Suppressor macrophage treated with lipopolysaccharide for 1 hour (primary cell): ENCODE measurements at regions not wholly inside any gene's neighbourhood (a gene's known extent, or its start where the extent isn't known, plus 50 kb on each side); places are given as distances from the start of the nearest gene placed in this dataset.
A peak's percentile ranks its signal among the peaks of the same experiment; 100 is the strongest.

Experiments used
- DNase-seq, 3 donors: peaks; one replicate each; pipeline ENCODE4 v3.0.0-alpha.2; 2020 to 2022

DNA sequence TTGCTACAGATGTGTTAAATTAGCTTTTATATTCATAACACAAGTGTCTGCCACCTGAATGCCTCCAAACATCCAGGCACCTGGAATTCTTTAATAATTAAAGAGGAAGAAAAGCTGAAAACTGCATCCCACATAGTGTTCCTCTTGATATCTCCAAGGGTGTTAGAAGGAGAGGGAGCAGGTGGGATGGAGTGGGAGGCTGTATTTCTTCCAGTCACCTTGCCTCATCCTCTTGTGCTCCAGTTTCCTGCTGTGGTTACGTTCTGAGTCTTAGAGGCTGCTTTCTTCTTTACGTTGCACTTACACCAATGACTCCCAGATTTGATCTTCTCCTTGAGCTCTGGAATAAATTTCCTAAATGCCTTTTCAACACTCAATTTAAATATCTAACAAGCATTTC is 230.3 kb upstream of the LYPLAL1 start:
- no peak for DNase-seq

DNA sequence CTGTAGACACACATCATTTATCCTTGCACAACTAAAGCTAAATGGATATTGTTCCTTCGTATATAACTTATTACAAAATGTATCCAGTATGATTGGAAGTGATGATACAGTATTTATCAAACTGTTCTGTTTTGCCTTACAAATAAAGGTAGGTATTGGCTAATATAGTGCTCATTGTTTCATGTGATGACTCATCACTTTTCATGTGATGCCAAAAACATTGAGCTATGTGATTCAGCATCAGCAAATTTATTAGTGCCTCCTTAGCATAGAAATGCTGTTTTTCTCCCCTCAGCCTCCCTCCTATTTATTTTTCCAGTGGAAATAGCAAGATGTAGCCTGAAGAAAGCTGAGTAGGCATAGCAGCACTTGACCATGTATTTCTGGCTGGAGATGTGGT is 228.6 kb upstream of the LYPLAL1 start:
- DNase-seq: no peak

DNA sequence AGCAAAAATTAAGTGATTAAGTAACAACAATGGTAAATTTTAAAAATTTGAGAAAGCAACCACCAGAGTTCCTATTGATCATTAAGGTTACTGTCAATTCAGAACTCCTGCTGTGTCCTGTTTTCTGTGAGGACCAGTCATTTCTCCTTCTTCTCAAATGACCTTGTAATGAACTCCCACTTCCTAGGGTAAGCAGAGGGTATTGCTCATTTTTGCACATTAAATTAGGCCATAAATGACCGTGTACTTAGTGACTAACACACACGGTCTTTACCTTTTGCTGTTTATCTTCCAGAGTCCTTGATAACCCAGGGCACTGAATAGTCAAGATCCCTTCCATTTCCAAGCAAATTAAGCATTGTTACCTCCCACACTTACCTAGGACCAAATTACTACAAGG is 227.5 kb upstream of the LYPLAL1 start:
- DNase-seq: no peak

DNA sequence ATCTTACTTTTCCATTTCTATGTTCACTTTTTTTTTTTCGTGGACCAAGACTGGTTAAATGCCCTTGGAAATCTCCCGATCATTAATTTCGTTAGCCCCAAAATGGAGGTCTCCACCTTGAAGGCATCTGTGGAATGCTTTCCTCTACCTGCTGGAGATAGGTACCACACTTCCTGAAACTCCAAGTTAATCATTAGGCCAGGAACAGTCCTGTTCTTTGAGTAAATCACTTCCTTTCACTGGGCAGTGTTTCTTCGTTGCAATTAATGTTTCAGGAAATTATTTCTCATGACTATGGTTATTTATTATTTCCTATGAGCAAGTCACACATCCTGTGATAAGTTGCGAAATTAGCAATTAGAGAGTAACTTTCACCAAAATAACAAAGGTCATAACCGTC is 225.2 kb upstream of the LYPLAL1 start:
- DNase-seq: no peak

DNA sequence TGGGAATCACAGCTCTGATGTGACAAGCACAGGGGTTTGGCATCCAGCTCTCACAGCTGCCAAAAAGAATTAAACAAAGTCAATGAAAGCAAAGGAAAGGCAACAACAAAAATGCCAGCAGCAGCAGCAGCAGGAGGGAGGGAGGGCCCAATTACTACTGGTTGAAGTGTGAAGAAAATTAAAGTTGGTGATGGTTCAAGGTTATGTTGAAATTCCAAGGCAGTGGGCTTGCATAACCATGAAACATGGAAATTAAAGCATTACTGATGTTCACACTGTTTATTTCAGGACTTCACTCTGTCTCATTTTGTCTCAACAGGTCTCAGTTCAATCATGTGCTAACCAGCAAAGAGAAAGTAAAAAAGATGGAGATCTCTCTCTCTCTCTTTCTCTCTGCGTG is 220.3 kb upstream of the LYPLAL1 start:
- DNase-seq: no peak

DNA sequence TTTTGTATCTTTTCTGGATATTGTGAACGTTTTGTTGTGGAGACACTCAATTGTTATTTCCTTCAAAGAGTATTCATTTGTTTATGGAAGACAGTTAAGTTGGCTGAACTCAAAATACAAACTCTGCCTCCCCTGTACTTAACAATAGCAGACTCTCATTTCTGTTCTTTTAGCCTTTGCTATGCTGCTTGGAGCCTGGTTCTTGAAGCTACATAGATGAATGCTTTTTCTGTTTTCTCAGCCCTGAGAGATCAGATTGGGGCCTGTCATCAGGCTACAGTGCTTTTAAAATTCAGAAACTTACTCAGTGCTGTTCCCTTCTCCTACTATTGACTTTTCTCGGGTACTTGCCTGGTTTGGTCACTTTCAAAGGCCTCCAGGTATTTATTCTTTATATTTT is 215.7 kb upstream of the LYPLAL1 start:
- no peak for DNase-seq

DNA sequence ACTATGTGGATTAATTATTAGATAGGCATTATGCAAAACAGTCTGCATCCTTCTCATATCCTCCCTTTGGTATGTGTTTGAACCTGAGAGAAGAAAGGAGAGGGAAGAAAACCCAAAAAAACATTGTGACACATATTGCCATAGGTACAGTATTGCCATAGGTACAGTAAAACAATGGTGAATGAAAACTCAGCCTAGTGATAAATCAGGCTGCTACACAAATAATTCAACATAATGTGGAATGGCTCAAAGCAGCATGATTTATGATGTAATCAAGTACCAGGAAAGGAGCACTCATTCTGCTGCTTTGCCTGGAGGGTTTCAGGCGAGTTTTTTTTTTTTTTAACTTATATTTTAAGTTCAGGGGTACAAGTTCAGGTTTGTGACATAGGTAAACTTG is 213.9 kb upstream of the LYPLAL1 start:
- no peak for DNase-seq

DNA sequence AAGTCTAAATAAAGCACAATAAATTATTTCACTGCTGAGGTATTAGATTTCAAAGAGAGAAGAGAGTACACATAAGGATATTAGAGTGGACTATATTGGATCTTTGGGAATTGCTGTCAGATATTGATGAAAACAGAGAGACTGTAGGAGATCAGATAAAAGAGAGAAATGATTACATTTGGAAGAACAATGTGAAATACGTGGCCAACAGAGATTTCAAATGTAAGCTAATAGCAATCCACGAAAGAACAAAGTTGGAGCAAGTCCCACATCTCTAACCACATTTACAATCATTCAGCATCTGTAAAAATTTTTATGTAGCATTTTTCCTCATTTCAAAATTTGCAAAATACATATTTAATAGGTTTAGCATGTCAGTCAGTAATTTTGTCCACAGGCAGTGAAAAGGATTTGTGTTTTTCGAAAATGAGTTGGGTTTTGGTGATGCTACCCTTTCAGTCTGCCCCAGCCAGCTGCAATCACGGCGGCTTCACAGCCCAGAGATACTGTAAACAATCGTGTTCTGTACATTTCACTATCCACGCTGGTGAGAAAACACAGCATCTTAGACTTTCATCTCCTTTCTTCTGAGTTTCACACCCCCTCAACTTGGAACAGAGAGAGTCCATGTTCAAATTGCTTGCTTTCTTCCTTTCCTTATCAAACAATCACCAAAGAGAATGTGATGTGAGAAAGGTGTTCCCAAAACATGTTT is 209.1 kb upstream of the LYPLAL1 start:
- DNase-seq: no peak

DNA sequence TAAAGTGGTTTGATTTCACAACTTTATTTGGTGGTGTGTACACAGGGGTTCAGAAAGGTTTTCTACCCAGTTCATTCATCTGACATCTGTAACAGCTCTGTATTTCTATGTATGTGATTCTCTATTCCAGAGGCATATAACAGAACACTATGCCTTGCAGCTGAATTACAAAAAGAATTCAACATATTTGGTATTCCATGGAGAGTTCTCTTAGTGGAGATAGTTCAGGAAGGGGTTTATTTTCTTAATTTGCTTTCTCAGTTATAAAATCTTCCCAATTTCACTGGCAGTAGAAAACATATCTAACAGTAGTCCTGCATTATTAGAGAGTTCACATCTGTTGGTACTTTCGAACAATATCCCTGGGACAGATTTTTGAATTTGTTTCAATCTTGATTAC is 207.9 kb upstream of the LYPLAL1 start:
- no peak for DNase-seq

DNA sequence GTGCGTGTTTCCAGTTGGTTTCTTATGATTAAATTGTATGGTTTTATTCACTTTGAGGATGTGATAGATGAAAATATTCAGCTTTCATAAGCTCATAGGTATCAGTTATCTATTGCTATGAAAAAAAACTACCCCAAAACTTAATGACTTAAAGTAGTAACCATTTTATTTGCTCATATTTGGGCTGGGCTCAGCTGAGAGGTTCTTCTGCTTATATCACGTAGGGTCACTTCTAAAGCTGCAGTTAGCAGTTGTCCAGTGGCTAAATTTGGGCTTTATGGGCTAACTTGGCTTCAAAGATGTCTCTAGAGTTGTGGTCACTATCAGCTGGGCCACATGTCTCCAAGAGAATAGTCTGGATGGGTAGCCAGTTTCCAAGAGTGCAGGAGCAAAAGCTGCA is 206.4 kb upstream of the LYPLAL1 start:
- DNase-seq: no peak

DNA sequence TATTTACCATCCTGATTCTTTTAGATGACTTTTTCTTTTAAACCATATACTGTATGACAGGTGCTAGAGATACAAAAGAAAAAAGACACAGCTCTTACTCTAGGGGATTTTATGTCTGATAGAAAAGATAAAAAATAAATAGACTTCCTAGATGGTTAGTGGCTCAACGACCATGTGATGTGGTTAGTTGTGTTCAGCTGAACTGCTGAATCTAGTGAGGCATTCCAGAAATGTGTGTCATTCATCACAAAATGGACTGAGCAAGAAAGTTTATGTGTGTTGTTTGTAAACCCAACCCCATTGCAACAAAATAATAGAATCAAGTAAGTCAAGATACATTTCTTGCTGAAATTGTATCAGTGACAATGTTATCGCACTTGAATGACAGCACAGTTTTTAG is 205.8 kb upstream of the LYPLAL1 start:
- no peak for DNase-seq

DNA sequence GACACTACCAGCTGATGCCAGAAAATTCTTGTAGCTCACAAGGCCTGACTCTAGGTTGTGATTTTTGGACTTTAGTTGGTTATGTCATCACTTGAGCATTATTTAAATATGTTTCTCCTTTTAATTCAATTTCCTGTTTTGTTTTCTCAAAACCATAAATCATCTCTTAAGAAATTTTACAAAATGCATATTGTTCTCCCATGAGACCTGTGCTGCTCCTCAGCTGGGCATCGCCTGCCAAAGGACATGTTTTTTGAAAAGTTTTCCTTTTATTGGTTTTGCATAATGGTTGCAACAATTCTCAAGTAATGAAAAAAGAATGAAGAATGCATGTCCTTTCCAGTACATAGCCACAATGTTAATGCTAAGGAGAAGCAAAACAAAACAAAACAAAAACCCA is 204.7 kb upstream of the LYPLAL1 start:
- DNase-seq: no peak

DNA sequence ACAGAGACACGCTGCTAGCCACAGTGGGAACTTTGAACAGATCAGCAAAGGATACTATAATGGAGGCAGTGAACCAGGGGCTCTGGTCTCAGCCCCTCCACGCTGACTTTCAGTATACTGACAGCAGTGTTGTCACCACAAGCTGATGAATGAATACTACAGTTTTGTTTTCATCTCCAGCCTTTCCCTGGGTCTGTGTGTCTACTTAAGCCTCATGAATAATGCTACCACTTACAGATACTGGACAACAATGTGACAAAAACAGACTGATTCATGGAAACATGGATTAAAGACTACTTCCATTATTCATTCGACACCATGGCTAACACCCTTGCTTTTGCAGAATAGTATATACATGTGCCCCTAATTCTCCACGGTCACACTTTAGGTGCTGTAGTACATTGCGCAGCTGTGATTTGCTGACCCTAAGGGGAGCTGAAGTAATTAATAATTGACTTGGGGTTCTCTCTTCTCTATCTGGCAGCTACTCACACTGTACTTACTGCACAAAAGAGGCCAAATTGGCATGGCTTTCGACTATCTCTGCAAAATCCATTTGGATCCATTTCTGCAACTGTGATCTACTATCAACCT is 203.2 kb upstream of the LYPLAL1 start:
- no peak for DNase-seq

DNA sequence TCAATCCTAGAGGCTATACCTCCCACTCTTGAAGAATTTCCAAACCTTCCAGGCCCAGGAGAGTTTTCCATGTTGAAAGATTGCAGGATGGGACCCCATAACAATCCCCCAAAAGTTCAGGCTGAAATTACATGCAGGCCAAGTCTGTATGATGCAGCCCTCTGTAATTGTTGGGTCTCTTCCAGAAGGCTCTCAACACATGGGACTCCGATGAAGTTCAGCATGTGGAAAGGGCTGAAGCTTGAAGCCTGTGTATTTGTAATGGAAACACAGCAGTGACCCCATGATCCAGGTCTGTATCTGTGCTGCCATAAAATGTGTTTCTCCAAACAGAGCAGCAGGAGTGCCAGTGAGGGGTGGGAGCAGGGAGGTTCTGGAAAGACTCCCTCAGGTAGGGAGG is 202.5 kb upstream of the LYPLAL1 start:
- DNase-seq: no peak

DNA sequence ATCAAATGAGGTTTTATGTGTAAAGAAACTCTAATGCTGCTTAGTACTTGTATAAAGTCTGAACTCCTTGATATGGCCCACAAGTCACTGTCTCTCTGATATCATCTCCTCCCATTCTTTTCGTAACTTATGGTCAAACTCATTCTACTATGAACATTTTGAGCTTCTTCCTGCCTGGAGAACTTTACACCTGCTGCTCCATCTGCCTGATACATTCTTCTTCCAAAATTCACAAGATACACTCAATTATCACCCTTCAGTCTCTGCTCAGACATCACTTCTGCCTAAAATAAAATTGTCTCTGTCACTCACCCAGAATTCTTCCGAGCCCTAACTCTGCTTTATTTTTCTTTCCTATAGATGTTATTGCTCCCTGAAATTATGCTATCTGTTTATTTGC is 192.8 kb upstream of the LYPLAL1 start:
- no peak for DNase-seq

DNA sequence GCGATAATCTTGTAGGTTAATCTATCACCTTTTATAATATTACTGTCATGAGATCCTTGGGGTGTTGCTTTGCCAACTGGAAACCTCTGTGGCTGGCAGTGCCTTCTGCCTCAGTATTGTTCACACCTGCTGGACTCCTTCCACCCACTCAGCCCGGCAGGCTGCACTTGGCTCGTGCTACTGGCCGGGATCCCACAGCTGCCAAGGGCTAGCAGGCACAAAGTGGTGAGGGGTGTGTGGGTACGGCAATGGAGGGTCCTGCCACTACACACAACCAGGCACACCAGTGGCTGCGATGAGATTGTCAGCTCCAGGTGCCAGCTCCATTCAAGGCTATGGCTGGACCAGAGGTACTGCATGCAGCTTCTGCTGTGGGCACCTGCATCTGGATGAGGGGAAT is 191.2 kb upstream of the LYPLAL1 start:
- no peak for DNase-seq

DNA sequence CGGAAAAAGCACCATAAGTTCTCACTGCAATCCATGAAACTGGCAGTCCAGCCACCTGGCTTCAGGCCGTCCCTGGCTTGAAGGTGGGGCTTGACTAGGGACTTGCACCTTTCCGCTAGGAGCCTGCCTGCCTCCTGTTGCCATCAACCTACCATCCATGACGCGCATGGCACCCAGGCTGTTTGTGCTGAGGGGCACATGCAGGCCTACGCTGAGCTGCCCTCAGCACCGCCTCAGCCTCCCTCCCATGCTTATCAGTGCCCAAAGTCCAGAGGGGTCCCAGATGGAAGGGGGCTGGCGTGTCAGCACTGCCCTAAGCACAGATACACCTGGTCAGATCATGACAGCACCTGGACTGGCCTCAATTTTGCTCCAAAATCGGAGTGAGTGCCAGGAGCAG is 190.2 kb upstream of the LYPLAL1 start:
- DNase-seq: no peak

DNA sequence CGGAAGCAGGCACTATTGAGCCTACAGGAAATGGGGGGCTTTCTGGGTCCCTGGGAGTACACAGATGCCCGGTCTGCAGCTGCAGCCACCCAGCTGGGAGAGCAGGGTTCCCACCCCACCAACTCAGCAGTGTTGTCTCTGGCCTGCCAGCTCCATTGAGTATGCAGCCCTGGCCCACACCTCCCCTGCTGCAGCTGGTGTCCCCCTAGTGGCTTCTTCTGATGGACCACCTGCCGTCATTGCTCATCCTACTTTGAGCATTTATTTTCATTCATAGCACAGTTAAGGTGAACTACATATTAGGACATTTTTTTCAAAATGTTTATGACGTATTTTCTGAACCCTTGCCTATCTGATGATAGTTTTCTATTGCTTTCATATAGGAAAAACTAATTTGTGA is 189.8 kb upstream of the LYPLAL1 start:
- no peak for DNase-seq

DNA sequence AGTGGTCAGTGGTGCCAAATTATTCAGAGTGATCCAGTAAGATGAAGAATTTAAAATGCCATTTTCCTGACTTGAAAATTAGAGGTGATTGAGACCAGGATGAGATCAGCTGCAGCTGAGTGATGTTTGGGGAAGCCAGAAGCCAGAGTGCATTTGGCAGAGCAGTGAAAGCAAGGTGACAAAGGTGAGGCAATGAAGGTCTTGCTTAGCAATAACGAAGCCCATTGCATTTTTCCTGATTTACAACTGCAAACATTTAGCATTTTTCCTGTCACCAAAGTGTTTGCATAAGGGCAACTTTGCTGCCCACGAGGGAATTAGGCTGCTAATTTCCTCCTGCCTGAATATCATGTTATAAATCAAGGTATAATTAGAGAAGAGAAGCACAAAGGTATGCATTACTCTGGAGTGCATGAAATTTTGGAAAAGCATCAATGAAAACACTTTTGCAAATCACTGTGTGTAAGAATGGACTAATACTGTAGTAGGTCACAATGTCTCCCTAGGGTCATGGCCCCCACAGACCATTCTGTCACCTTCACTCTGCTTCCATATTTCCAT is 188.2 kb upstream of the LYPLAL1 start:
- DNase-seq: no peak

DNA sequence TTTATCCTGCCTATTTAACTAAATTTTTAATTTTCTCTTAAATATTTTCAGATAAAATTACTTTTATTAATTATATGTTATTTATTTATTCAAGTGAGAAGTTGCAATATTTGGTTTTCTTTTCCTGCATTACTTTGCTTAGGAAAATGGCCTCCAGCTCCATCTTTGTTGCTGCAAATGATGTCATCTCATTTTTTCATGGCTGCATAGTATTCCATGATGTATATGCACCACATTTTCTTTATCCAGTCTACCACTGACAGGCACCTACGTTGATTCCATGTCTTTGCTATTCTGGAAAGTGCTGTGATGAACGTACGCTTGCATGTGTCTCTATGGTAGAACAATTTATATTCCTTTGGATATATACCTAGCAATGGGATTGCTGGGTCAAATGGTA is 186.9 kb upstream of the LYPLAL1 start:
- no peak for DNase-seq

DNA sequence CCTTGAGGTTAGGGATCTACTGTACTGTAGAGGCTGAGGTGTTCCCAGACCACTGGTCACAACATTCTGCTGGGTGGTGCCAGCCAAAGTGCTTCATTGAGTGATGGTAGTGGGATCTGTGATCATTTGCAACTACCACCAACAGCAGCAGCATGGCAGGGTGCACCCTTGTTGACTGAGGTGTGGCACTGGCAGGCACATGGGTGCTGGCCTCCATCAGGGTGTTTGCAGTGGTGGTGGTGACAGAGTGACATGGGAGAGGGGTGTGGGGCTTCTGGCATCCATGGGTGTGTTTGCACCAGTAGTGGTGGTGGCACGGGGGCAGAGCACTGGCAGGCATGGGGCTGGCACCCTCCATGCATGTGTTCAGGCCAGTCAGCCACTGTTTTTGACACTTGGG is 183.7 kb upstream of the LYPLAL1 start:
- no peak for DNase-seq

DNA sequence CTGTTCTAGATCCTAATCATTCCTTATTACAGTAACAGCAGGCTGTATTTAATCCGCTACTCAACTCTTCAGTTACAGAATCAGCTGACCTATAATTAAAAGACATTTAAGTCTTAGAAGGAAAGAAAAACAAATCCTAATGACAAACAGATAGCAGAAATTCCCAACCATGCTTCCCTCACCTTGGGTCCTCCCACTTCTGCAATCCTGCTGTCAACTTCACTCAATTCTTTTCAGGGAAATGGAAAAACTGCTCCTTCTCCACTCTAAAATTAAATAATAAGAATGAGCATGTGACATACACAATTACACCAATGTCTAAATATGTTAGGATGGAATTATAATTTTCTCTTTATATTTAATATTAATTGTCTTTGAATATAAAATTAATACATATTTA is 182.6 kb upstream of the LYPLAL1 start:
- DNase-seq: no peak

DNA sequence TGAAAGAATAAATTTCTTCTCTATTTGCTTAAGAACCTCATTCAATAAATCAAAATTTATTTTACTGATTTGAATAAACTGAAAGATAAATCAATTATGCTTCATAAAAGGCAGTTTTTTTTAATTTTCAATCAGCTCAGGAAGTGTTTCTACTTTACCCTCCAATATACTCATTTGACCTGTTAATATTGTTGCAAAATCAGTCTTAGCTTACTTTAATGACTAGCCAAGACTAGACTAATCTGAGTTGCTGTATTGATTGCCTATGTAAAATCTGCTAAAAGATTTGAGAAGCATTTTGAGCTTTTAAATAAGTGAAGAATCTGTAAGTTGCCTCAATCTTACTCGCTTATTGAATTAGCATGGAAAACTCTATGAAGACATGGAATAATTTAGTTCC is 179.1 kb upstream of the LYPLAL1 start:
- DNase-seq: no peak

DNA sequence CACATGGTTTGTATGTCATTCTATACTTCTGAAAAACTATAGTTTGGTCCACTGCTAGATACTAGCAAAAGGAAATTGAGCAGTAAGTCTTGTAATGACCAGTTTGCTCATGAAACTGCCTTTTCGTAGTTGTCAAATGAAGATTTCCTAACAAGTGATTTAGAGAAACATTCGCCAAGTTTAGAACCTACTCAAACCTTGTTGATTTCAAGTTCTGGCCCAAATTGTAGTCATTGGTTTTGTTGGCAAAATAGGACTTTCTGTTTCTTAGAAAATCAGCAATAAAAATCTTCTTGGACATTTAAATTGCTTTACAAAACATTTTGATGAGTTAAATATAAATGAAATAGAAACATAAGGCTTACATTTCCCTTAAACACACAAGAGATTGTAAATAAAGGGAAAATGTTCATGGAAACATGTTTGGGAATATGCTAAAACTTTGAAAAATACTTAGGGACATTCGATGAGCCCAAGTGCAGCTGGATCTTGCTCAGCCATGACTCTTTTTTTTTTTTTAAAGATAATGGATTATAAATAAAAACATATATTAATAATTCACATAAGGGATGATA is 178.5 kb upstream of the LYPLAL1 start:
- DNase-seq: no peak

DNA sequence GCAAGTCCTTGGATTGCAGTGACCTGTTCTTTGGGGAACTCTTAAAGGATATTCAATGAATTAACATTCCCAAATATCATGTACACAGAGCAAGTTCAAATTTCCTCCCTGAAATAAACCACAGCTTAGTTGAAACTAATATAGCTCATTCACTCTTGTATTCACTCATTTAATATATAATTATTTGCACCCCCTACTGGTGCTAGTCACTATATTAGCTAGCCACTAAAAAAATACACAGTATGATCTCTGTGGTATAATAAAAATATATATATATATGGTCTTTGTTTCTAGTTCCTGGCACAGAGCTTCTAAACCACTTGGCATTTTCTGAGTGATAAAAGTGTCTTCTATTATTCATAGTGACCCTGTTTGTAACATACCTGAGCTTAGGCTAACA is 177.3 kb upstream of the LYPLAL1 start:
- peak in 1 of 3 donors; percentile 10 for DNase-seq
